HEK293T (cell line): ENCODE measurements at regions not wholly inside any gene's neighbourhood (a gene's known extent, or its start where the extent isn't known, plus 50 kb on each side); places are given as distances from the start of the nearest gene placed in this dataset.

Experiments
- CTCF ChIA-PET: fragments of 350-600 bp; formaldehyde crosslinking; extraction: SDS; loops from one replicate; lab custom pipeline; 2021; ENCODE audit warnings: antibody characterized with exemption, inconsistent platforms; lab: Yijun Ruan, JAX
- POLR2A ChIA-PET: fragments of 350-600 bp; formaldehyde crosslinking; extraction: SDS; loops from one replicate; lab custom pipeline; 2020; ENCODE audit warnings: antibody characterized with exemption, inconsistent platforms; lab: Yijun Ruan, JAX
- DNase-seq: peaks from one replicate; pipeline ENCODE4 v3.0.0; 2012; ENCODE audit warnings: mixed read lengths; ENCODE audit errors: extremely low spot score
- ARNT ChIP-seq: fragments of 450-650 bp; IDR thresholded peaks from 2 replicates; pipeline ENCODE4 v1.6.1; 2017; ENCODE audit warnings: mild to moderate bottlenecking
- BHLHE40 ChIP-seq: fragments of 450-650 bp; IDR thresholded peaks from 2 replicates; pipeline ENCODE4 v1.6.1; 2016; ENCODE audit warnings: mild to moderate bottlenecking, moderate library complexity, borderline replicate concordance
- CTBP1 ChIP-seq: fragments of 450-650 bp; IDR thresholded peaks from 2 replicates; pipeline ENCODE4 v1.6.1; 2016; ENCODE audit warnings: borderline replicate concordance
- ELF4 ChIP-seq: fragments of 450-650 bp; IDR thresholded peaks from 2 replicates; pipeline ENCODE4 v1.6.1; 2017; ENCODE audit warnings: antibody characterized with exemption
- FOXA1 ChIP-seq: fragments of 450-650 bp; IDR thresholded peaks from 2 replicates; pipeline ENCODE4 v1.6.1; 2016; ENCODE audit warnings: mild to moderate bottlenecking
- FOXK2 ChIP-seq: fragments of 450-650 bp; IDR thresholded peaks from 2 replicates; pipeline ENCODE4 v1.6.1; 2016; ENCODE audit warnings: mild to moderate bottlenecking
- FOXM1 ChIP-seq: fragments of 450-650 bp; IDR thresholded peaks from 2 replicates; pipeline ENCODE4 v1.6.1; 2017; ENCODE audit warnings: mild to moderate bottlenecking, borderline replicate concordance
- HDGF ChIP-seq: fragments of 450-650 bp; IDR thresholded peaks from 2 replicates; pipeline ENCODE4 v1.6.1; 2017; ENCODE audit warnings: antibody characterized with exemption, borderline replicate concordance
- L3MBTL2 ChIP-seq: fragments of 450-650 bp; conservative IDR thresholded peaks from 2 replicates; pipeline ENCODE4 v1.6.1; 2016; ENCODE audit warnings: mild to moderate bottlenecking
- LEF1 ChIP-seq: fragments of 450-650 bp; IDR thresholded peaks from 2 replicates; pipeline ENCODE4 v1.6.1; 2017; ENCODE audit warnings: mild to moderate bottlenecking, borderline replicate concordance
- NFRKB ChIP-seq: fragments of 450-650 bp; IDR thresholded peaks from 2 replicates; pipeline ENCODE4 v1.6.1; 2016; ENCODE audit warnings: mild to moderate bottlenecking, moderate library complexity
- PKNOX1 ChIP-seq: fragments of 450-650 bp; IDR thresholded peaks from 2 replicates; pipeline ENCODE4 v1.6.1; 2016
- SP1 ChIP-seq: fragments of 450-650 bp; IDR thresholded peaks from 2 replicates; pipeline ENCODE4 v1.6.1; 2017
- SUZ12 ChIP-seq: fragments of 450-650 bp; IDR thresholded peaks from 2 replicates; pipeline ENCODE4 v1.6.1; 2016; ENCODE audit warnings: mild to moderate bottlenecking
- TARDBP ChIP-seq: fragments of 450-650 bp; IDR thresholded peaks from 2 replicates; pipeline ENCODE4 v1.6.1; 2016
- ZNF384 ChIP-seq: fragments of 450-650 bp; IDR thresholded peaks from 2 replicates; pipeline ENCODE4 v1.6.1; 2016

- TF ChIP-seq FOXA1 (no peak), BHLHE40 (no peak), ARNT (no peak), ZNF384 (no peak), HDGF (no peak), SP1 (no peak), NFRKB (no peak), TARDBP (no peak), FOXK2 (no peak), ELF4 (no peak), FOXM1 (no peak), LEF1 (no peak), CTBP1 (no peak), L3MBTL2 (no peak)
- DNase-seq = no peak
- ChIA-PET CTCF (no interaction called here), POLR2A (no interaction called here)
Observed at GRCh38 chr16:62846399-62847057, 810.3 kb upstream of the CDH8 start.

GRCh38 chr16:62832214-62832613 is 796.0 kb upstream of the CDH8 start:
- DNase-seq = no peak
- no peak for TF ChIP-seq PKNOX1
- no peak for TF ChIP-seq FOXM1
- TF ChIP-seq ELF4 = no peak
- TF ChIP-seq NFRKB = no peak
- no peak for TF ChIP-seq SP1
- no peak for TF ChIP-seq HDGF
- TF ChIP-seq CTBP1 = no peak
- ChIA-PET CTCF (no interaction called here), POLR2A (no interaction called here)

GRCh38 chr16:62831235-62831850 is 795.1 kb upstream of the CDH8 start:
- no peak for DNase-seq
- ChIA-PET POLR2A (no interaction called here), CTCF (no interaction called here)
- TF ChIP-seq L3MBTL2 = no peak
- TF ChIP-seq FOXK2 = no peak
- no peak for TF ChIP-seq FOXA1
- TF ChIP-seq SP1 = no peak
- TF ChIP-seq PKNOX1 = no peak
- TF ChIP-seq HDGF = no peak
- no peak for TF ChIP-seq NFRKB
- TF ChIP-seq TARDBP = no peak

GRCh38 chr16:62829607-62830006 is 793.4 kb upstream of the CDH8 start:
- ChIA-PET CTCF (no interaction called here), POLR2A (no interaction called here)
- no peak for DNase-seq
- TF ChIP-seq FOXM1 = no peak
- no peak for TF ChIP-seq SUZ12
- no peak for TF ChIP-seq CTBP1
- no peak for TF ChIP-seq TARDBP
- no peak for TF ChIP-seq PKNOX1
- no peak for TF ChIP-seq ARNT
- TF ChIP-seq ZNF384 = no peak
- TF ChIP-seq FOXA1 = no peak

- no peak for DNase-seq
- TF ChIP-seq HDGF (no peak), L3MBTL2 (no peak), FOXM1 (no peak), ZNF384 (no peak), LEF1 (no peak), FOXK2 (no peak)
- CTCF ChIA-PET = no interaction called here
- POLR2A ChIA-PET = no interaction called here
Observed at GRCh38 chr16:62829084-62829483, 792.8 kb upstream of the CDH8 start.

GRCh38 chr16:62821824-62822223 is 785.6 kb upstream of the CDH8 start:
- TF ChIP-seq SP1 (no peak), PKNOX1 (no peak), CTBP1 (no peak), HDGF (no peak), ELF4 (no peak), LEF1 (no peak), BHLHE40 (no peak), L3MBTL2 (no peak), TARDBP (no peak), FOXM1 (no peak), ZNF384 (no peak), FOXK2 (no peak), SUZ12 (no peak), ARNT (no peak), FOXA1 (no peak), NFRKB (no peak)
- ChIA-PET POLR2A (no interaction called here), CTCF (no interaction called here)
- no peak for DNase-seq
